DMS114 treated with DMSO at 0.1 percent for 48 hours (cell line): ENCODE measurements at regions not wholly inside any gene's neighbourhood (a gene's known extent, or its start where the extent isn't known, plus 50 kb on each side); places are given as distances from the start of the nearest gene placed in this dataset.

Experiments
- DNase-seq: peaks from one replicate; lab custom pipeline; 2025; ENCODE audit not compliant: unreplicated experiment; lab: John Stamatoyannopoulos, UW

DNA sequence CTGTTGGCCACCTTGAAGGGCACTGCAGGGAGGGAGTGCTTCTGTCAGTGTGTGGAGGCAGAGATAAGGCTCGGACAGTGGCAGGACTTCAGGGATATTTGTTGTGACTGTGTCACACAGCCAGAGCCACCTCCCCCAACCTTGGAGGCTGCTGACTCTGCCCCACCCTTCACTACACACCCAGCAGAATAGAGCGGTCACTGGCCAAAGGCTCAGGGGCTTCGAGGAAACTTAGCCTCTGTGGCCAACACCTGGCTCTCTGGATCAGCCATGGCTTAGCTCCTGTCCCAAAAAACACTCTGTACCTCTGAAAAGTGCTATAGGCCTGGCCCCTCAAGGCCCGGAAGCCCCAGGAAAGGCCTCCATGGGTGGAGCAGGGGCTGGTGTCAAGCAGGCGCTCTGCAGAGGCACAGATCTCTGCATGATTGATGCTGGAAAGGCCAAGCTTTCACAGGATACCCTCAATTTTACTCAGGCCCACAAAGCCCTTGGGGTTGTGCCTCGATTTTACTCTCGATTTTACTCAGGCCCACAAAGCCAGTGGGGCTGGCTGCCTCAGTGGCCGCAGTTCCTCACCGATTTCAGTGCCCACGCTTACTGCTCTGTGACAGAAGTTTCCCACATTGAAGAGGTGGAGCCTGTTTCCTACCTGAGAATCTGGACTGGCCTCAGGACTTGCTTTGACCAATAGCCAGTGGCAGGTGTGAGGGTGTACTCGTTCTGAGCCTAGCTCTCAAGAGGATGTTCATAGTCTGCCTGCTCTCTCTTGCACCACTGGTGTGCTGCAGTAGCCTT lies 113.2 kb upstream of the GPR26 start:
- DNase-seq: no peak

DNA sequence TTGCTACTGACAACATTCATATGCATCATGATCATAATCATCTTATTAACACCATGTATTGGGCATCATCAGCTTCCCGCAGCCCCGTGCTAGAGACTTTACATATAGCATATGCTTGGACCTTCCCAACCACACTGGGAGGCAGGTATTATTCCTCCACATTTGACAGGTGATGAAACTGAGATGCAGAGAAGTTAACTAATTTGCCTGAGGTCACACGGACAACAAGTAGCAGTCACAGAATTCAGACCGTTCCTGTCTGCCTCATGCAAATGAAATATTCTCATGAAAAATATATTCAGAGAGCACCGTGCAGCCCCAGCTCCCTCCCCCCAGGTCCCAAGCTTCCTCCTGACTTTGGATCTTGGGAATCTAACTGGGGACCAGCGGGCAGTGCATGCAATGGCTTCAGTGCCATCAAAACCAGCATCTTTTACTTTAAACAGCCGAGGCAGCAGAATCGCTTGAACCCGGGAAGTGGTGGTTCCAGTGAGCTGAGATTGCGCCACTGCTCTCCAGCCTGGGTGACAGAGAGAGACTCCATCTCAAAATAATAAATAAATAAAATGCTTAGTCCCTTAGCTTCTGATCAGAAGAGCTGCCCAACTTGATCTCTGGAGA lies 112.2 kb upstream of the GPR26 start:
- DNase-seq: no peak

DNA sequence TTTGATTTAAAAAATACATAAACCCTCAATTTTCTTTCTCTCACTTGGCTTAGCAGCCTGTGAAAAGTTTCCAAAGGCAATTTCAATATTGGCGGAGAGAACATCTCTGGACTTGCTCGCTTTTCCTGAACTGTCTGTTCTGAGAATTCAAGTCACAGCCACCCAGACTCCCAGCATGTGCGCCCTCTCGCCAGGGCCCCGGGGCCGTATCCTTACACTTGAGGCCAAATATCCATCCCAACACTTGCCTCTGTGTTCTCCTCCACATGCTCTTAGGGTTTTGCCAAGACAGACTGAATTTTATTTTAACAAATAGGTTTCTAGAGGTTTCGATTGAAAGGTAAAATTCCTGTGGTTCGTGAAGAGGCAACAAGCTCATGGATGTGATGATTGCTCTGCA lies 111.5 kb upstream of the GPR26 start:
- DNase-seq: no peak

- no peak for DNase-seq
These were observed 110.5 kb upstream of the GPR26 start for GRCh38 chr10:123555616-123556015.

DNA sequence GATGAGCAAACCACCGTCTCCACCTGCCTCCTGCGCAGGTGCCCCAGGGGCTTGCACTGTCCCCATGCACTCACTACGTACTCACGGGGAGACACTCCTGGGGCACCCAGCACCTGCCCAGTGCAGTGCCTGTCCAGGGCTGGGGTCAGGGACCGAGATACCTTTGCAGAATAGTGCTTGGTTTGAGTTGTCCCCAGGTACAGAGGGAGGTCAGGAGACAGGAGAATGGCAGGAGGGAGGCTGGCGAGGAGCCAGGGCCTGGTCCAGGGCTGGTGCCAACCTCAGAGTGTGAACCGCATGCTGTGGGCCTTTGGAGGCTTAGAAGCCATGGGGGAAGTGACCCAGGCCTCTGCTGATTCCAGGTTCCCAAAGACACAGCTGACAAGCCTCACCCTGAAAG lies 110.1 kb upstream of the GPR26 start:
- DNase-seq: no peak

DNA sequence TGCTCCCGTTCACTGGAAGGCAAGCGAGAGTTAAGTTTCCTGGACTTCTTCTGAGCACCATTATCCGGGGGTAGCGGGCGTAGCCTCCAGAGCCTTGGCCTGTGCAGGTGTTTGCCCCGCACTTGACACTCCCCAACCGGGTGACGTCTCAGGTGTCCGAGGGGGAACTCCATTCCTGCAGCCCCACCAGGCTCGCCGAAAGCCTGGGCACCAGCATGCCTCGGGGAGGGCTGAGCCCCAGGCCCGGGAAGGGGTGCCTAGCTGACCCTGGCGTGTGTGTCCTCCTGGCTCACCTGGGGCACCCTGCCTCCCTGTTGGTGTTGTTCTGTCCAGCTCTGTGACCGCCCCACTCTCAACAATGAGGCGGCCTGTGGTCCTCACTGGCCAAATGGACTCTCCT lies 109.4 kb upstream of the GPR26 start:
- no peak for DNase-seq

GRCh38 chr10:123557366-123558108 lies 108.6 kb upstream of the GPR26 start:
- DNase-seq: no peak

- no peak for DNase-seq
These were observed 107.5 kb upstream of the GPR26 start for GRCh38 chr10:123558651-123559050.

DNA sequence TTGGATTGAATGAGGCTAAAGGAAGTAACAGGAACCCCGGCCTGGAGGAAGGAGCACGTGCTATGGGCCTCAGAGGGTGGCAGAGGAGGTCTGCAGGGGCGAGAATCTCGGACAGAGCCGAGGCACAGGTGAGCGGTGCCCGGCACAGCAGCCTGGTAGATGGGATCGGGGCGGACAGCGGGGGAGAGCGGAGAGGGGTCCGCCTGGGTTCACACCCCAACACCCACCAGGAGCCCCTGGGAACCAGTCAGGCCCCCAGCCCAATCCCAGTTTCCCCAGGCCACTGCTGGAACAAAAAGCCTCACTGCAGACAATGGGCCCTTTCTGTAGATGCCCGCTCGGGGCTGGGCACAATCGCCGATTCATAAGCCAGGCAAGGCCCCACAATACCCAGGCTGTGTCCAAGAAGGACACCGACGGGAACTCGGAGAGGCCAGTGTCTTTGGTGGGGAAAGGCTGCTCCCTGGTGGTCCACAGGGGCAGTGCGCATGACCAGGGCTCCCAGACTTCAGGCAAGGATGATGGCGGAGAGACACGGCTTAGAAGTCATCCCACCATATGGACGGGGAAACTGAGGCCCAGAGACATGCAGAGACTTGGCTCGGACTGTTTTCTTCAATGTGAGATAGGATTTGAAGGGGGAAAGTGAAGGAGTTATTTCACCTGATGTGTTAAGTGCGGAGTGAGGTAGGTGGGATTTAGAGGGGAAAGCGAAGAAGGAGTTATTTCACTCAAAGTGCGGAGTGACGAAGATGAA lies 106.9 kb upstream of the GPR26 start:
- peak; percentile 40 for DNase-seq

DNA sequence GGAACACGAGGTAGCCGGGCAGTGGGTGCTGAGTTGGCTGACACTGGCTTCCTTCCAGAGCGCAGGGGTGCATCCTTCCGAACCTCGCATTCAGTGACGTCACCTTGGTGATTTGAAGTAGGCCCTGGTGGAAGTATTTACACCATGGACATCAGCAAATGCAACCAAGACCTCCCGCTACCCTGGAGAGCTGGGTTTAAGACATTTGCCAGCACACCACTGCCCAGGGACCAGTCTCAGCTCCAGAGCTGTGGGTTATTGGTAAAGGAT lies 106.4 kb upstream of the GPR26 start:
- DNase-seq: no peak

DNA sequence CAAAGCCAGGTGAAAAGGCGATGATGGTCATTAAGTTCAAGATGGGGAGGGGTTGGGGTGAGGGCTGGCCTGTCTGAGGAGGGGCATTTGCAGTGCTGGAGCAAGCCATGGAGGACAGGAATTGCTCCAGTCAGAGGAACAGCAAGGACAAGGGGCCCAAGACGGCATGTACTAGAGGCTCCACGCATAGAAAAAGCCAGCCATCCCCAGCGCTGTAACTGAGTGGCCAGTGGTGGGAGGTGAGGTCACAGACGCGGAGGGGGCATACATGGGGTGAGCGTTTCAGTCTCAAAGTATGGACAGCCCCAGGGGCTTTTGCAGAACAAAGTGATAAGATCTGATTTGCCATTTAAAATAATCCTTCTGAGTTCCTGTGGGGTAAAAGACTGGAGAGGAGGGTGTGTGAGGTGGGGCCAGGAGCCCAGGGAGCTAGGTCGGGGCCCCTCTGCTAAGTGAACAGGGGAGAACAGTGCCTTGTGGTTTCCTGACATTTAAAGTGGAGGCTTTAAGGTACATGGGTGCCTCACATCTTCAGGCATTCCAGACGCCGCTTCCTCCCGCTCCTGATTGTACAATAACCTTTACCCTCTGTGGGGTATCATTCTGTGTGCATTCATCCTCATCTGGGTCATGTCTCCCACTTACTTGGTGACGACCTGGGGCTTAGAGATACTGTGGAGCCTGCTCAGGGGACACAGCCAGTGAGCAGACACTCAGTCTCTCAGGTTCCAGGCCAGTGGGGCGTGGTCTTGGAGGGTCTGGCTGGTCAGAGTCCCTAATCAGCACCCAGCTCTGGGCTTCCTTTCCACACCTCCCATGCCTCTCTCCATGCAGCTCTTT lies 105.6 kb upstream of the GPR26 start:
- no peak for DNase-seq

GRCh38 chr10:123561141-123561440 lies 105.1 kb upstream of the GPR26 start:
- DNase-seq: no peak

DNA sequence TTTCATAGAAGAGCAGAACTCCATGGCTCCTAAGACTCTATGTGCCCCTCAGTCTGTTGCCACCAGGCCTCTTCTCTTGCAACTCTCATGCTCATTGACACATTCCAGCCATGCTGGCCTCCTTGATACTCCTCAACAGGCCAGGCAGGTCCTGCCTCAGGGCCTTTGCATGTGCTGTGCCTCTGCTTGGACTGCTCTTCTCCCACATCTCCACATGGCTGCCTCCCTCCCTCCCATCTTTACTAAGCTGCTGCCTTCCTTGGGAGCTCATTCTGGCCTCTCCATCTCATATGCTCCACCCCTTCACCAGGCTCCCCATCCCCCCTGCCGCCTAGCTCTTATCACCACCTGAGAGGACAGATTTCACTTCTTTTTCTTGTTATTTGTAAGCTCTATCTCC lies 103.8 kb upstream of the GPR26 start:
- no peak for DNase-seq

DNA sequence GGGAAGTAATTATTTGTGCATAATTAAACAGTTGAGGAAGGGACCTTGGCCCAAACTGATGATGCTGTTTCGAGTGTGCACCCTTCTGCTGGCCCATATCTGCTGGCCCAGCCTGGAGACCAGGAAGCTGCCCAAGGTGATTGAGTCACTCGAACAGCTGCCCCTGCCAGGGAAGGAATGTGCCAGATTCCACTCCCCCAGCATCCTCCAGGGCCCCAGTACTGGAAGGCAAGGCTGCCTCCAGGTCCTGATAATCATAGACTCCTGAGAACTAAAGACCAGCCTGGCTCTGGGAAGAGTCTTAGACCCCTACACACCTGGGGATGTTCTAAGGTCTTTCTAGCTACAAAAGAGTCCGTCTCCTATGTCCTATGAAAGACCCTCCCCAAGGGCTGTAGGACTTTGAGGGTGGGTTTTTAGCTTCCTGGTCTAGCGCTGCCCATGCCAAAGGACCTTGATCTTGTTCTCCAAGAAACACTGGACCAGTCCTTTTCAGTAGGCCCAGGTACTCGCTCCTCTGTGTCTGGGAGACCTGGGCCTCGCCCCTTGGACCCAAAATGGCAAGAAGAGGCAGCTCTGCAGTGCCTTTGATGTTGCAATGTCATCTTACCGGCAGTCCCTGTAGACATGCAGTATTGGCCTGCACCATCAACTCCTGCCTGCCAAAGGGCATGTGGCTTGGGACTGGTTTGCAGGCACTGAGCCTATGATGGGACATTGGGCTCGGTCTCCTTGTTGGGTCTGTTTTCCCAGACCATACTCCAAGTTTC lies 103.2 kb upstream of the GPR26 start:
- DNase-seq: no peak

DNA sequence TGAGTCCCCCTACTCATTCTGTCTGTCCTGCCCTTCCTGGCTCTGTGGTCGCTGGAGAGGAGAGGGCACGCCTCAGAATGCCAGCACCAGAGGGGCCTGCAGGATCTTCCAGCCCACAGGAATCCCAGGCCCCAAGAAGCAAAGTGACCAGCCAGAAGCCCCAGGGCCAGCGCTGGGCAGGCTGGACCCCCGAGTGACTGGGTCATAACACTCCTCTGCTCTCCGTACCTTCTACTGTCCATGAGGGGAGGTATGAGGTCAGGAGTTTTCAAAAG lies 102.6 kb upstream of the GPR26 start:
- DNase-seq: no peak

GRCh38 chr10:123563994-123564393 lies 102.2 kb upstream of the GPR26 start:
- no peak for DNase-seq

DNA sequence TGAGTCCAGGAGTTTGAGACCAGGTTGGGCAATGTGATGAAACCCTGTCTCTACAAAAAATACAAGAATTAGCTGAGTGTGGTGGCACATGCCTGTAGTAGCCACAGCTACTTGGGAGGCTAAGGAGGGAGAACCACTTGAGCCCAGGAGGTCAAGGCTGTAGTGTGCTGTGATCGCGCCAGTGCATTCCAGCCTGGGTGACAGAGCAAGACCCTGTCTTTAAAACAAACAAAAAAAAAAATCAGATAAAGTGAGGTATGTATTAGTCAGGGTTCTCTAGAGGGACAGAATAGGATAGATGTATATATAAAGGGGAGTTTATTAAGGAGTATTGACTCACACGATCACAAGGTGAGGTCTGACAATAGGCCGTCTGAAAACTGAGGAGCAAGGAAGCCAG lies 101.5 kb upstream of the GPR26 start:
- DNase-seq: no peak

DNA sequence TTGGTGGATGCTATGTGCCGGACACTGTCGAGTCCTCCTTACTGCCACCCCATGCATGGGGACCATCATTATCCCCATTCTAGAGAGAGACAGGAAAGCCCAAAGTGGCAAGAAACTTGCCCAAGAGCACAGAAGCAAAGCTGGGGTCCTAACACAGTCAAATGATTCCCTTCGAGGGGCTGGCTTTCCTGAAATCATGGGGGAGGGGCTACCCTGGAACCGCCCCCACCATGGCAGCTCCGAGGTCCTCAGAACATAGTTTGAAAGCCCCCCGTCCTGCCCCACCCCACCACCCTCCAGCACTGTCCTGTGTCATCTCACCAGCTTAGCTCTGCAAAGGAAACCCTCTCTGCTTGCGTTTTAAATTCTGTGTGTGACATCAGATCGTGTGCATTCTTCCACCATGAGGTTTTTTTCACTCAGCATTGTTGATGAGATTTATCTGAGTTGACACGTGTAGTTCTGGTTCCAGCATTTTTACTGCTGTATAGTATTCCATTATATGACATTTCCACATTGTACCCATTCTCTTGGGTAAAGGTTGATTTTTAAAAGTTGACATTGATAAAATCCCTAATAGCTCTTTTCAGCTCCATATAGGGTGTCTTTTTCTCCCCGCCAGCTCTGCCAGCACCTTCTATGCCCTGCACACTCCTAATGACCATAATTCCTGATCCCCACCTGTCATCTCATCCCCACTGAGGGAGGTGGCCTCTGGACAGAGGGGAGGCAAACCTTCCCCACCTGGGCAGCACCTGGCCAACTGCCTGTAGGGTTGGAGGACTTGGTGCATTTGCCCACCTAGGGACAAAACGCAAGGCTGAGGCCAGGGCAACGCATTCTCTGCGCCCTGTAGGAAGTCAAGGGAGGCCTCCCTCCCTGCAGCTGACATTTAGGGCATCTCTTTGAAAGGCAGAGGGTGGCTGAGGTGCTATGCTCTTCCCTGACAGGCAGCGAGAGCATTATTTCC lies 100.2 kb upstream of the GPR26 start:
- no peak for DNase-seq

- no peak for DNase-seq
These were observed 98.0 kb upstream of the GPR26 start for GRCh38 chr10:123567984-123568739.
